HCT116 (cell line): ENCODE measurements at regions not wholly inside any gene's neighbourhood (a gene's known extent, or its start where the extent isn't known, plus 50 kb on each side); places are given as distances from the start of the nearest gene placed in this dataset.

Source experiments
- EGR1 ChIP-seq: IDR thresholded peaks from 2 replicates; pipeline ENCODE4 v1.6.1; 2012; ENCODE audit warnings: low read depth
- JUND ChIP-seq: IDR thresholded peaks from 2 replicates; pipeline ENCODE4 v1.6.1; 2012
- TF ChIP-seq, protein P1 (sequence below), 3 experiments: fragments of 200-600 bp in 1 of 3; sonication (generic) in 1 of 3; IDR thresholded peaks in 2 of 3; conservative IDR thresholded peaks in 1 of 3; 2 replicates each; pipeline ENCODE4 v1.5.1; 2012 to 2017; ENCODE audit warnings: low read depth in 2 of 3, low read length in 2 of 3, antibody characterized with exemption in 1 of 3, borderline replicate concordance in 1 of 3, control low read depth in 1 of 3, mild to moderate bottlenecking in 1 of 3, mixed read lengths in 1 of 3, mixed run types in 1 of 3, moderate library complexity in 1 of 3; ENCODE audit not compliant: insufficient read depth in 1 of 3

DNA sequence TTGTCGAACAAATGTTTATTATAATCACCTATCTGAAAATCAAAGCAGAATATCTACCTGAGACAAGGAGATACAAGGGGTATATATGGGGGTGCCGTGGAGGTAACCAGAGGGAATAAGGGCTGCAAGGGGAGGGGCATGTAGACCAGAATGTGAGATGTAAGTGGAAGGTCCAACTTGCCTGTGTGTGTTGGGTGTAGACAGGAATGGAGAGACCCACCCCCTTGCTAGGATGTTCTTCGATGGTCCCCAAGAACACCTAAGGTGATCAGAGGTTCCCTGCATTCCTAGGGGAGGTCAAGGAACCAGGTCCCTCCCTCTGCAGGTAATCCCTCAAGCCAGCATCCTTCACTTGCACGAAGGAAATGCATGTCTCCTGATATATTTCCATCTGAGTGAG, 167.9 kb downstream of the DICER1 start:
- no peak for TF ChIP-seq EGR1
- TF ChIP-seq, protein P1, sequence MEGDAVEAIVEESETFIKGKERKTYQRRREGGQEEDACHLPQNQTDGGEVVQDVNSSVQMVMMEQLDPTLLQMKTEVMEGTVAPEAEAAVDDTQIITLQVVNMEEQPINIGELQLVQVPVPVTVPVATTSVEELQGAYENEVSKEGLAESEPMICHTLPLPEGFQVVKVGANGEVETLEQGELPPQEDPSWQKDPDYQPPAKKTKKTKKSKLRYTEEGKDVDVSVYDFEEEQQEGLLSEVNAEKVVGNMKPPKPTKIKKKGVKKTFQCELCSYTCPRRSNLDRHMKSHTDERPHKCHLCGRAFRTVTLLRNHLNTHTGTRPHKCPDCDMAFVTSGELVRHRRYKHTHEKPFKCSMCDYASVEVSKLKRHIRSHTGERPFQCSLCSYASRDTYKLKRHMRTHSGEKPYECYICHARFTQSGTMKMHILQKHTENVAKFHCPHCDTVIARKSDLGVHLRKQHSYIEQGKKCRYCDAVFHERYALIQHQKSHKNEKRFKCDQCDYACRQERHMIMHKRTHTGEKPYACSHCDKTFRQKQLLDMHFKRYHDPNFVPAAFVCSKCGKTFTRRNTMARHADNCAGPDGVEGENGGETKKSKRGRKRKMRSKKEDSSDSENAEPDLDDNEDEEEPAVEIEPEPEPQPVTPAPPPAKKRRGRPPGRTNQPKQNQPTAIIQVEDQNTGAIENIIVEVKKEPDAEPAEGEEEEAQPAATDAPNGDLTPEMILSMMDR (IDR thresholded peaks at IDR 0.05 in 2 of 3, conservative IDR thresholded peaks at IDR 0.05 in 1 of 3; ENCODE audit: borderline replicate concordance in 1 of 3, insufficient read depth in 1 of 3, low read depth in 2 of 3, low read length in 2 of 3): no peak
- TF ChIP-seq JUND: no peak
